Natural killer cell (primary cell): ENCODE measurements at regions not wholly inside any gene's neighbourhood (a gene's known extent, or its start where the extent isn't known, plus 50 kb on each side); places are given as distances from the start of the nearest gene placed in this dataset.

ENCODE experiments used
- ATAC-seq, 3 donors: fragments of 150-1000 bp in 2 of 3; fragments of 200-7000 bp in 1 of 3; cut with Tn5 transposase; 1 replicate in 1 of 3; 2 replicates in 2 of 3; pipeline ENCODE4 v1.10.0; 2021; ENCODE audit warnings: mild to moderate bottlenecking in 2 of 3, moderate library complexity in 2 of 3
- DNase-seq, 2 donors: peaks; one replicate each; pipeline versions ENCODE4 v3.0.0 to v3.0.0-alpha.2; 2013 to 2021; ENCODE audit warnings: mixed read lengths in 1 of 2
- H3K27ac ChIP-seq: one replicate; pipeline ENCODE4 v1.5.1; 2013; ENCODE audit warnings: mild to moderate bottlenecking, low read length
- H3K27me3 ChIP-seq: one replicate; pipeline ENCODE4 v1.6.1; 2013; ENCODE audit warnings: low read length; ENCODE audit not compliant: control insufficient read depth, insufficient read depth
- H3K36me3 ChIP-seq: one replicate; pipeline ENCODE4 v1.6.1; 2013; ENCODE audit warnings: low read length; ENCODE audit not compliant: control insufficient read depth, insufficient read depth
- H3K4me1 ChIP-seq: one replicate; pipeline ENCODE4 v1.6.1; 2013; ENCODE audit warnings: low read length; ENCODE audit not compliant: control insufficient read depth, insufficient read depth
- H3K4me3 ChIP-seq: one replicate; pipeline ENCODE4 v1.5.1; 2013; ENCODE audit warnings: low read length
- H3K9me3 ChIP-seq: one replicate; pipeline ENCODE4 v1.6.1; 2013; ENCODE audit warnings: low read length; ENCODE audit not compliant: control insufficient read depth, insufficient read depth
- H3K27ac Mint-ChIP-seq, 2 donors: one replicate each; pipeline ENCODE4 v1.8.0; 2022; ENCODE audit warnings: mild to moderate bottlenecking in 2 of 2, mixed read lengths in 2 of 2, moderate library complexity in 1 of 2
- H3K27me3 Mint-ChIP-seq, 2 donors: one replicate each; pipeline ENCODE4 v1.8.0; 2022; ENCODE audit warnings: low read depth in 2 of 2, mixed read lengths in 2 of 2
- H3K36me3 Mint-ChIP-seq: one replicate; pipeline ENCODE4 v1.8.0; 2022; ENCODE audit warnings: mixed read lengths
- H3K4me1 Mint-ChIP-seq, 2 donors: one replicate each; pipeline ENCODE4 v1.8.0; 2022; ENCODE audit warnings: mixed read lengths in 2 of 2
- H3K4me3 Mint-ChIP-seq: one replicate; pipeline ENCODE4 v1.8.0; 2022; ENCODE audit warnings: mild to moderate bottlenecking, moderate library complexity, mixed read lengths
- H3K9me3 Mint-ChIP-seq, 2 donors: one replicate each; pipeline ENCODE4 v1.8.0; 2022; ENCODE audit warnings: mixed read lengths in 2 of 2
- CTCF ChIP-seq: fragments of 200-600 bp; IDR thresholded peaks from one replicate; pipeline ENCODE4 v1.8.0; 2022; ENCODE audit warnings: antibody characterized with exemption
- WGBS: methylation state at CpG from one replicate; pipeline ENCODE4 v1.1.7; 2013; ENCODE audit warnings: missing lambda C conversion rate; ENCODE audit not compliant: insufficient coverage; 5-methylcytosine and 5-hydroxymethylcytosine counted together
- intact Hi-C: fragments of 100-400 bp; cut with micrococcal nuclease; formaldehyde crosslinking; loops from one replicate; pipeline ENCODE4 v1.14.2; 2022

GRCh38 chr10:90199513-90199912 is 498.1 kb downstream of the KIF20B start:
- Histone ChIP-seq H3K4me3 (no peak overlapping the region), H3K9me3 (no peaks in the 10 kb centered on the region), H3K27ac (no peak overlapping the region), H3K4me1 (no peaks in the 10 kb centered on the region), H3K27me3 (no peaks in the 10 kb centered on the region), H3K36me3 (no peaks in the 10 kb centered on the region)
- Mint-ChIP-seq H3K27ac (no peak overlapping the region), H3K9me3 (peaks cover 2 to 6% of the 10 kb centered on the region in 2 donors), H3K4me3 (no peak overlapping the region), H3K36me3 (no peaks in the 10 kb centered on the region), H3K27me3 (no peaks in the 10 kb centered on the region), H3K4me1 (no peaks in the 10 kb centered on the region)
- no peak for DNase-seq
- no peak for ATAC-seq
- TF ChIP-seq CTCF = no peak
- intact Hi-C loops = no loop called here

GRCh38 chr10:90204131-90204955 is 503.0 kb downstream of the KIF20B start:
- no peak for TF ChIP-seq CTCF

GRCh38 chr10:90204956-90205314 is 503.5 kb downstream of the KIF20B start:
- Histone ChIP-seq H3K9me3 (no peaks in the 10 kb centered on the region), H3K36me3 (no peaks in the 10 kb centered on the region), H3K4me1 (no peaks in the 10 kb centered on the region), H3K27ac (no peak overlapping the region), H3K4me3 (no peak overlapping the region), H3K27me3 (no peaks in the 10 kb centered on the region)
- no peaks in the 10 kb centered on the region for H3K36me3 Mint-ChIP-seq
- no peak for DNase-seq
- no peak overlapping the region for H3K27ac Mint-ChIP-seq
- intact Hi-C loops = no loop called here
- no peaks in the 10 kb centered on the region for H3K4me1 Mint-ChIP-seq
- ATAC-seq = no peak
- H3K4me3 Mint-ChIP-seq = no peak overlapping the region
- no peaks in the 10 kb centered on the region for H3K27me3 Mint-ChIP-seq
- H3K9me3 Mint-ChIP-seq = peaks cover 5 to 9% of the 10 kb centered on the region in 2 donors
- TF ChIP-seq CTCF = no peak

More at GRCh38 chr10:90204131-90204955, 503.0 kb downstream of the KIF20B start:
- Histone ChIP-seq H3K36me3 (no peaks in the 10 kb centered on the region), H3K27ac (no peak overlapping the region), H3K4me3 (no peak overlapping the region), H3K9me3 (no peaks in the 10 kb centered on the region), H3K27me3 (no peaks in the 10 kb centered on the region), H3K4me1 (no peaks in the 10 kb centered on the region)
- Mint-ChIP-seq H3K4me3 (no peak overlapping the region), H3K27me3 (no peaks in the 10 kb centered on the region), H3K36me3 (no peaks in the 10 kb centered on the region), H3K9me3 (peaks cover 5 to 9% of the 10 kb centered on the region in 2 donors), H3K4me1 (no peaks in the 10 kb centered on the region), H3K27ac (no peak overlapping the region)
- intact Hi-C loops = no loop called here
- no peak for DNase-seq
- no peak for ATAC-seq
- 60% methylated on average over 5 of the region's 6 CpGs for WGBS

- no peaks in the 10 kb centered on the region for H3K4me1 ChIP-seq
- no peaks in the 10 kb centered on the region for H3K36me3 Mint-ChIP-seq
- TF ChIP-seq CTCF = no peak
- no peaks in the 10 kb centered on the region for H3K4me1 Mint-ChIP-seq
- H3K27ac ChIP-seq = no peak overlapping the region
- ATAC-seq (no peak), DNase-seq (no peak)
- H3K27ac Mint-ChIP-seq = no peak overlapping the region
- H3K27me3 Mint-ChIP-seq = no peaks in the 10 kb centered on the region
- intact Hi-C loops = no loop called here
- H3K9me3 ChIP-seq = no peaks in the 10 kb centered on the region
- H3K4me3 Mint-ChIP-seq = no peak overlapping the region
- H3K36me3 ChIP-seq = no peaks in the 10 kb centered on the region
- H3K27me3 ChIP-seq = no peaks in the 10 kb centered on the region
- H3K9me3 Mint-ChIP-seq = peaks cover 5 to 9% of the 10 kb centered on the region in 2 donors
- no peak overlapping the region for H3K4me3 ChIP-seq
- WGBS = 67% methylated on average over 2 of the region's 3 CpGs
These were observed 503.9 kb downstream of the KIF20B start for GRCh38 chr10:90205340-90205739.
